D341Med (cell line): ENCODE measurements at regions not wholly inside any gene's neighbourhood (a gene's known extent, or its start where the extent isn't known, plus 50 kb on each side); places are given as distances from the start of the nearest gene placed in this dataset.
A peak's percentile ranks its signal among the peaks of the same experiment; 100 is the strongest.

Source experiments
- DNase-seq: peaks from one replicate; pipeline ENCODE4 v3.0.0; 2012; ENCODE audit warnings: low spot score

DNA sequence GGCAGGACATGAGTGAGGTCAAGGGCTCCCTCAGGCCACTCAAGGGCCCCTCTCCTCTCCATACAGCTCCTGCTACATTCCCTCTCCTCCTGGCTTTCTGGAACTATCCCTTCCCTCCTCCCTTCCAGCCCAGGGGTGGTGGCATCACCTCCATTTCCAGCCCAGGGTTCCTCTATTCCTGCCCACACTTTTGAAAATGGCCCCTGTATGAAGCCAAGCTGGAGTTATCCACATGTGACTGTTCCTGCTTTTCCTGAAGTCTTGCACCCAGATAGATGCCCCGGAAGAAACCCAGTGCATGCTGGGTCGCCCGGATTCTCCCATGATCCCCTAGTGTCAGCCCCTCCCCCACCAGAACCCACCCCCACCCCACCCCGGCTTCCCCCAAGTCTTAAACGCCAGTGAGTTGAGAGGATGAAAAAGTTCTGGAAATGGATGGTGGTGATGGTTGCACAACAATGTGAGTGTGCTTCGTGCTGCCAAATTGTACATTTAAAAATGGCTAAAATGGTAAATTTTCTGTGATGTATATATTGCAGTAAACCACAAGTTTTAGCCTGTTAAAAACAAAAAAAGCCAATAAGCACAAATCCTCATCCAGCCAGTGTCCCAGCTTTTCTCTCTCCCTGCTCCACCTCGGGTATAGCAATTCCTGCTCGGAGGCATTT is 136.9 kb downstream of the SCARB1 start:
- no peak for DNase-seq

DNA sequence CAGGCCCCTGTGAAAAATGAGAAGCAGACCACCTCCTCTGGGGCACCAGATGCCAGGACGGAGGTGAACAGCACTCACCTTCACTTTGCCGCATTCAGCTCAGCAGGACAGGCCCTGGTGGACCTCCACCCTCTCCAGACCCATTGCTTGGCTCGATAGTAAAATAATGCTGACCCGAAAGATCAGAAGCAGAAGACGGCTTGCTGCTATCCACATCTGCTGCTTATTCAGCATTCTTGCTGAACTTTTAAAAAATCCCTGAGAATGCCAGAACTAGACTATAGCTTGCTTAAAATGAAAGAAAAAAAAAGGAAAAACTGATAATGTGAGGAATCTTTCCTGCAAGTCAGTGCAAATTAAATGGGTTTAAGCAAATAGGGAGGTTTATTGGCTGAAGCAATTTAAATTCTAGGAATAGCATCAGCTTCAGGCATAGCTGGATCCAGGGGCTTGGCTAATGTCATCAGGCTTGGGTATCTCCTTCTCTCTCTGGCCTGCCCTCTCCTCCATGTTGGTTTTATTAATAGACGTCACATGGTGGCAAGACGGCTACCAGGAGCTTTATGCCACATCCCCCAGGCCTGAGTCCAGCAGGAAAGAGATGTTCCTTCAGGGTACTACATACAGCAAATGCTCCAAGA is 137.9 kb downstream of the SCARB1 start:
- DNase-seq = no peak

DNA sequence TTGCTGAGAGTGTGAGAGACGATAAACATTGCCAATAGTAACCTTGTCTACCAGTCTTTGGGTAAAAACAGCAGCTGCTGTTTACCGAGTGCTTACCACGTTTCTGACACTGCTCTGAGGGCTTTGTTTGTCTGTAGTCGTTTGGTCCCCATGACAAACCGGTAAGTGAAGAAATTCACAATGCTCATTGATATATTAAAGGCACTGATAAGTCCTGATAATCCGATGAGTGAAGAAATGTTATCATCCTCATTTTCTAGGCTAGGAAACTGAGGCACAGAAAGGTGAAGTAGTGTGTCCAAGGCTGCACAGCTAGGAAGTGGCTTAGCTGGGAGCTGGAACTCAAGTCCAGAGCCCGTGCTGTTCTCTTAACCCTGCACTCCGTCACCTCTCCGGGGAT is 138.6 kb downstream of the SCARB1 start:
- no peak for DNase-seq

DNA sequence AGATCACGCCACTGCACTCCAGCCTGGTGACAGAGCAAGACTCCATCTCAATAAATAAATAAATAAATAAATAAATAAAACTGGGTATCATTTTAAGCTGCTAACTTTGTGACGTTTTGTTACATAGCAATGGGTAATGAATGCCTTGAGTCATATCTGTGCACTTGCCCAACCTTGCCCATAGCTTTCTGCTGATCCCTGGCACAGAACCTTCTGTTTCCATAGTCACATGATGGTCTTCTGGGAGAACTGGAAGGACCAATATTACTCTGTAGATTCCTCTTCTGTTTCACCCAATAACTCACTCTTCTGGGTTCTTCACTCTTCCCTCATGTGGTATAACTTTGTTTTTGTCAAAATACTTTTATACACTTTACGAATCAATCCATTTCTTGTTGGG is 140.8 kb downstream of the SCARB1 start:
- DNase-seq = no peak

DNA sequence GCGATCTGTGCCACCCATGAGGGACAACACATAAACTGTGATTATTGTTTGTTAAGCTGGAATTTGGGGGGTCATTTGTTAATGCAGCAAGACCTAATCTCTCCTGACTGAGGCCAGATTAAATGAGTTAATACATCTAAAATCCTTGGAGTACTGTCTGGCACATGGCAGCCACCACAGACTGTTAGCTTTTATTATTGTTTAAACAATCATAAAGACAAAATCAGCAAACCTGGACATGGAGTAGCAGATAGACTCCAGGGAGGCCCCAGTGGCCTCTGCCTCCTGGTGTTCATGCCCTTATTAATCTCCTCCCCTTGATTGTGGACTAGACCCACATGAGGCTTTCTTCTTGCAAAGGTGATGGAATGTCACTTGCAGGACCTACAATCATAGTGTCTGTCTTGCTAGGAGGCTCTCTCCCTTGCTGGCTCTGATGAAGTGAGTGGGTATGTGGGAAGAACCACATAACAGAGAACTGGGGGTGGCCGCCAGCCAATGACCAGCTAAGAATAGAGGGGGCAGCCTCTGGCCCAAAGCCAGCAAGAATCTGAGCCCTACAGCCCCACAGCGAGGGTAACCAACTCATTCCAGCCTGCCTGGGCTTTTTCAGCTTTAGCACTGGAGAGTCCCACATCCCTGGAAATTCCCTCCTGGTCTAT is 142.0 kb downstream of the SCARB1 start:
- no peak for DNase-seq

DNA sequence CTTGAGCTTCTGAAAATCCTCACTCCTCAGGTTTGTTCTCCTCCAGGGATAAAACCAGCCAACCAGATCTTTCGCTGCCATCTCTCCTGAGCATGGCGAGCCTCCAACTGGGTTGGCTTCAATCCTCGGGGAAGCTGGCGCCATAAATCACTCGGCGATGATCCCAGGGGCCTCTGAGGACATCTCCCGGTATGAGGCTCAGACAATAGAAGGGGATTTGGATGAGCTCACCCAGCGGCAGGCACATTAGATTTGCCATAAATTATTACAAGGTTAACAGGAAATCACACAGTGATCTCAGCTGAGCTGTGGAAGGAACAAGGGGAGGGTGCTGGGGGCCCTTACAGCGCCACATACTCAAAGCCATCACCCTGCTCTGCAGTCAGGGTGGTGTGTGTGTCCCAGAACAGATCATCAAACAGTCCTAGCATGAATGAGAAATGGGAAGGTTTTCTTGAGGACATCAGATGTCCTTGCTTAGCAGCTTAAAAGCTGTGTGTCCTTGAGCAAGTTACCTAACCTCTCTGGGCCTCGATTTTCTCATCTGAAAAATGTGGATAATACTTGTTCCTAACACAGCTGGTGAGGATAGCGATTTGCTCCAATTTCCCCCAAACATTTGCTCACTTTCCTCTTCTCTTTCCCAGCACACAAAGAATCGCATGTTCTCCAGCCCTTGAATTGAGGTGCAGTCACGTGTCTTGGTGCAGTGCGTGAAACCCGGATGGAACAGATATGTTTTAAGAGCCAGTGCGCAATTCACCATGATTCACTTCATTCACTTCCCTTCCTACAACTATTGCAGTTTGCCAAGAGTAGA is 142.8 kb downstream of the SCARB1 start:
- peak; percentile 90 for DNase-seq

DNA sequence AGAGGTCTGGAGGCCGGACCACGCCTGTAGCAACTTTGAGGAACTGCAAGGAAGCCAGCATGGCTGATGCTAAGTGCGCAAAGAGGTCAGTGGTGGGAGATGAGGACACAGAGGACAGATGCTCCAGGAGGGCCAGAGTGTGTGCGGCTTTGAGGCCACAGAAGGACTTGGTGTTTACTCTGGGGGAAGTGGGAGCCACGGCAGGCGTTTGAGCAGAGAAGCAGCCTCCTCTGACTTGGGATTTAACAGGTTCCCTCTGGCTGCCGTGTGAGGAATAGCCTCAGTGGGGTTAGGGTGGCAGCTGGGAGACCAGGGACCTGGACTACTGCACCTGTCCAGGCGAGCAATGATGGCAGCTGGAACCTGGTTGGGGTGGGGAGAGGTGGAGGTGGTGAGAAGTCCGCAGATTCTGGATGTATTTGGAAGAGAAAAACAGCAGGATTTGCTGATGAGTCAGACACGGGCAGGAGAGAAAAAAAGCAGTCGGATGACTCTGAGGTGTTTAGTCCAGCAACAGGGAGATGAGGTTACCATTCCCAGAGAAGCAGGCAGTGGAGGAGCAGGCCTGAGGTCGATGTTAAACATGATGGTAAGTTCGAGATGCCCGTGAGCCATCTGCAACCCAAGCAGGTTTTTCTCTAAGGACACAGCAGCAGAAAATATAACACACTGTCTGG is 143.5 kb downstream of the SCARB1 start:
- DNase-seq = peak; percentile 70

DNA sequence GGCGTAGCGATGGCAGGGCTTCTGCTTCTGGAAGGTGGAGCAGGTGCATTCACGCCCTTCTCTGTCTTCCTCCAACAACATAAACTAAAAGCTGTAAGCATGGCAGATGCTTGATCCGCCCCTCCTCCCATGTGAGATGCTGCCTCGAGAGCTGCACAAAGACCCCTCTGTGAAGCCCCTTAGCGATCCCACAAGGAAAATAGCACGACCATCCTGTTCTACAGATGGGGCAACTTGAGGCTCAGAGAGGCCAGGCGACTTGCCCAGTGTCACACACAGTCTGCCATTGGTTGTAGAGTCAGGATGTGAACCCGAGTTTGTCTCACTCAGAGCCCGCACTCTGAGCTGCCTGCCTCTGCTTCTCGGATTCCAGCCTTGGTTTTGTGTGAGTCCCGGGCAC is 144.4 kb downstream of the SCARB1 start:
- no peak for DNase-seq

DNA sequence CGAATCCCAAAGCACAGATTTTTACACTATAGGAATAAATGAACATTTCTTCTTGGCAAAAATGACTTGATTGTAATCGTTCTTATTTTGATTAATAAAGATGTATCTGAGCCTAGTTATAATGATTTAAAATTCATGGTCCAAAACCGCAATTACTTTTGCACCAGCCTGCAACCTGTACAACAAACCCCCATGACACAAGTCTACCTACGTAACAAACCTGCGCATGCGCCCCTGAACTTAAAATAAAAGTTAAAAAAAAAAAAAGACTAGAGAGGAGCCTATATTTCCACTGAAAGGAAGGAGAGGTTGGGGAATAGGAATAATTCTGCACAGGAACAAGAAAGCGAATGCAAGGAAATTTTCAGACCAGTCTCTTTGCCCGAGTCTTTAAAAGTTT is 145.2 kb downstream of the SCARB1 start:
- DNase-seq = no peak

DNA sequence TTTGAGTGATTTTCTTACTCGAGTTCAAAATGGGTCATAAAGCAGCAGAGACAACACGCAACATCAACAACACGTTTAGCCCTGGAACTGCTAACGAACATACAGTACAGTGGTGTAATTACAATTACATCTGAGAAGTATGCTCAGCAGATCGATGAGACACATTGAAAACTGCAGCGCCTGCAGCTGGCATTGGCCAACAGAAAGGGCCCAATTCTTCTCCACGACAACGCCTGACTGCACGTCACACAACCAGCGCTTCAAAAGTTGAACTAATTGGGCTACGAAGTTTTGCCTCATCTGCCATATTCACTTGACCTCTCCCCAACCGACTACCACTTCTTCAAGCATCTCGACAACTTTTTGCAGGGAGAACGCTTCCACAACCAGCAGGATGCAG is 145.6 kb downstream of the SCARB1 start:
- DNase-seq = no peak

DNA sequence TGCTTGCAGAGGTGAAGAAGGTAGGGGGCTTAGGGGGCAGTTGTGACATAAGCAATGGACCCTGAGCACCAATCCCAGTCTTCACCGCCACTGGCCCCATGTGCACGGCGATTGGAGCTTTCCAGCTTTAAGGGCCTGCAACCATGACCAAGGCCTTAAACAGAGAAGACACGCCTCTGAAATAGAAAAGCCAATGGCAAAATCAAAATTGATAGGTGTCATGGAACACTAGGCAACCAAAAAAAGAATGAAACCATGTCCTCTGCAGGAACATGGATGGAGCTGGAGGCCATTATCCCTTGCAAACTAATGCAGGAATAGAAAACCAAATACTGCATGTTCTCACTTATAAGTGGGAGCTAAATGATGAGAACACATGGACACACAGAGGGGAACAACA is 146.3 kb downstream of the SCARB1 start:
- DNase-seq = no peak

DNA sequence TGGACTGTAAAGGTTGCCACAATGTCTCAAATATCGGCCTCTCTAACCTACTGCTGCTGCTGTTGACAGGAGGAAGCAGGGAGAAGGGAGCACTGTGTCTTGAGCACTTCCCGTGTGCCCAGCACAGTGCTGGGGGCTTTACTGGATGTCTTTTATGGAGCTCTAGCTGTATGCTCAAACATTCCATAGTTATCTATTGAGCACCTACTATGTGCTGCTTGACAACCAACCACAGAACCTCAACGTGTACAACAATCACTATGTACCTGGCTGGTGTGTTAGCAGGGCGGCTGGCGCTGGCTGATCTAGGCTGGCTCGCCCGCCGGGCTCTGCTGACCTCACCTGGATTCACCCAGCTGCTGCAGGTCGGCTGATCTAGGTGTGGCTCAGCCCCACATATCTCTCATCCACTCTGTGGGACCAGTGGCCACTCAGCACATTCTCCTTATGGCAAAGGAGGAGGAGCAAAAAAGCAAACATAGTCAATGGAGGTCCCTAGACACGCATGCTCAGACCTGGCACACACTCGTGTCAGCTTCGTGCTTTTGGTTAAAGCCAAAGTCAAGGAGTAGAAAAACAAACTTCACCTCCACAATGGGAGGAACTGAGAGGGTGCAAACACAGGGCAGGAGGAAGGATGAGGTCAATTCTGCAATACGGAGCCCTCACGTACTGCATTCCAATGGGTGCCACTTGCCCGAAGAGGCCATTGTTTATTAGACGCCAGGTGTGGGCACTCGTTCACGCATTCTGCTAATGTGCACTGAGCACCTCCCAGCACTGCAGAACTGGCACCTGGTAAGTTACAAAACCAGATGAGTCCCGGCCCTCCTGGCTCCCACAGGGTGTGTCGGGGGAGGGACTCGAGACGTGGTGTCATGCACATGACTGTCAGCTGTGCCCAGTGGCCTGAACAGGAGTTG is 147.2 kb downstream of the SCARB1 start:
- no peak for DNase-seq

DNA sequence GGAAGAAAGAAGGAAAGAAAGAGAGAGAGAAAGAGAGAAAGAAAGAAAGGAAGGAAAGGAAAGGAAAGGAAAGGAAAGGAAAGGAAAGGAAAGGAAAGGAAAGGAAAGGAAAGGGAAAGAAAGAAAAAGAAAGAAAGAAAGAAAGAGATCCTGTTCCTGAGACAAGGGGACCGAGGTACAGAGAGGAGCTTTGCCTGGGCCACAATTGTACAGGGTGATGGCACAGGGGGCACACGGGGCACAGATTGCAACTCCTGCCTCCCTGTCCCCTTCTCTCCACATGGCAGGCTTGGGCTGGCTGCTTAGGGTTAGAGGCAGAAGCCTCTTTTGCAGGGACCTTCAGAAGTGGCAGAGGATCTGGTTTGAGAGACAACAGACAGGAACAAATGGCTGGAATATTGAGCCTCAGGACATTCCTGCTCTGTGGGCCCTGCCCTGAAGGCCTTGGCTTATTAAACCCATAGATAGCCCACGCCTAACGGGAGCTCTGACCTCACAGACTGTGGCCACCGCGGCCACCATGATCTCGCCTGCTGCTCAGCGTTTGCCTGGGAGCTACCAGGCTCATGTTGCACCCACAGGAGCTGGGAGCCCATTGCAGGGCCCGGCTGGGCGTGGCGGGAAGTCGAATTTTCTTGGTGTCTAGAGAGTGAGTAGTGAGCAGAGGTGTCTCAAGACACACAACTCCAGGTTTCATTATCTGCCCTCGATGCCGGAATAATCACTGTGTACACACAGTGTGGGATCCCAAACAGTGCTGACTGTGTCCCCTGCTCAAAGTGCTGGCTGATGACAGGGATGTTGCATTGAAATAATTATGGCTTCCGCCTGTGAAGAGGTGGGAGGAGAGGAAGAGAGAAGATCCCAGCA is 147.9 kb upstream of the NCOR2 start:
- DNase-seq = no peak

DNA sequence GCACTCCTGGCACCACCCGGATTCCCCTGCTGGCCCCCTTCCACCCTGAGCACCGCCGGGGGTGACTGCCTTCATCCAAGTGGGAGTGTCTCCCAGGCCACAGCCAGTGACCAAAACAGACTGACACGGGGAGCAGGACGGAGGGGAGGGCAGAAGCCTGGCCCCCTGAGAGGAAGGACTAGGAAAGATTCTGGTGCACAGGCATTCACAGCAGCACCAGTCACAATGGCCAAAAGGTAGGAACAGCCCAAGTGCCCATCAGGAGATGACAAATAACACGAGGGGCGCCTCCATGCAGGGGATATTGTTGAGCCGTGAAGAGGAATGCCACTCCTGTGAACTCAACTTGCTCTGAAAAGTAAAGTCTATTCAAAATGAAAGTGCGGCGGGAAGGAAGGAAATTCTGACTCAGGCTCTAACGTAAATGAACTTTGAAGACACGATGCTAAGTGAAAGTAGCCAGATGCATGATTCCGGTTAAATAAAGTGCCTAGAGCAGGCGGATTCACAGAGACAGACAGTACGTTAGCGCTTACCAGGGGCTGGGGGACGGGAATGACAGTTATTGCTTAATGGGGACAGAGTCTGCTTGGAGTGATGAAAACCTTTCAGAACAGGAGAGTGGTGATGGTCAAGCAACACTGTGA is 146.1 kb upstream of the NCOR2 start:
- DNase-seq = no peak

DNA sequence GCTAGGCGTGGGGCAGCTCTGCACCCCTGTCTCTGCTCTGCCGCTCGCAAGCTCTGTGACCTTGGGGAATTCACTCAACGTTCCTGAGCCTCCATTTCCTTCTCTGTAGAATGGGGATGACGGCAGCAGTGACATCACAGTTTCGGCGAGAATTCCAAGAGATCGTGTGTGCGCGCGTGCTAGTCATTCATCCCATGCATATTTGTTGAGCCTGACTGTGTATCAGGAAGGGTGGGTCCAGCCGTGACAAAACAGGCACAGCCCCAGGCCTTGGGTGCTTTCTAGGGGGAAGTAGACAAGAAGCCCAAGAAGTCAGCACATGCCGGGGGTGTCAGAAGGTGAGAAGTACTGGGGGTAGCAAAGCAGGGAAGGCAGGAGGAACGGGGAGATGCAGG is 145.6 kb upstream of the NCOR2 start:
- DNase-seq = no peak

DNA sequence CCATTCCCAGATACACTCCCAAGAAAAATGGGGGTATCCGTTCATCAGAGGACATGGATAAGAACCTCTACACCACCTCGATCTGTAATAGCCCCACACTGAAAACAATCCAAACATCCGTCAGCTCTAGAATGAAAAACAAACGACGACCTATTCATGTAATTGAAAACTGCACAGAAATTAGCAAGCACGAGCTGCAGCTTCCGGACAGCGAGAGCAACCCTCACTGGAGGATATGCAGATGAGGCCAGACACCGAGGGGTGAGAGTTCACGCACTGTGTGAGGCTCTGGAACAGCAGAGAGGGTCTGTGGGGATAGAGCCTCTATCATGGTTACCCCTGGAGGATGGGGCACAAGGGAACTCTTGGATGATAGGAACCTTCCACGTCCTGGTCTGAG is 143.9 kb upstream of the NCOR2 start:
- DNase-seq = no peak

DNA sequence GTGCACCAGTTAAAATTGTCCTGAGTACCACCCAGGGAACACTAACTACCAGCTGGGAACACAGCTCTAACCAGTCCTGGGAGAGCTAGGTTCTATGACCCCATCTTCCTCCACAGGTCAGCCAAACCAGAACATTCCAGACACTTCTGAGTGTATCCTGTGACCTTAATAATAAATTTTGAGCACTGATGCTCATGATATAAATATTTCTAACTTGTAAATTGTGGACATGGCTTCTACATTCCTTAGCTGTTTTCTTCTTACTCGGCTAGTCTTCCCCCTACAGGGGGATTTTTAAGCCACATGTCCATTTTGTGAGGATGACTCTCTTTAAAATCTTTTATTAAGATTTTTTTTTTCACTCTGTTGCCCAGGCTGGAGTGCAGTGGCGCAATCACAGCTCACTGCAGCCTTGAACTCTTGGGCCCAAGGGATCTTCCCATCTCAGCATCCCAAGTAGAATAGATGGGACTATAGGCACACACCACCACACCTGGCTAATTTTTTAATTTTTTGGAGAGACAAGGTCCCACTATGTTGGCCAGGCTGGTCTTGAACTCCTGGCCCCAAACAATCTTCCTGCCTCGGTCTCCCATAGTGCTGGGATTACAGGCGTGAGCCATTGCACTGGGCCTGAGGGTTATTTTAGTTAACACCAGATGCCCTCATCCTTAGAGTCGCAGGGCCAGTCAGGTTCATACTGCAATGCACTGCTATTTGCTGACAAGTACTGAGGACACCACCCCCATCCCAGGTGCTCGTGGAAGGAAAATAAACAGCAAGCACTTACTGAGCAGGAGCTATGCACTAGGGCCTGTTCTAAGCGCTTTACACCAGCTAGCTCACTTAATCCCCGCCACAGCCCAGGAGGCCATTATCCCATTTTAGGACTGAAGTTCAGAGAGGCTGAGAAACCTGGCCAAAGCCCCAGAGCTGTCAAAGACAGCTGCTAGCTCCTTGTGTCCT is 142.6 kb upstream of the NCOR2 start:
- DNase-seq = no peak

DNA sequence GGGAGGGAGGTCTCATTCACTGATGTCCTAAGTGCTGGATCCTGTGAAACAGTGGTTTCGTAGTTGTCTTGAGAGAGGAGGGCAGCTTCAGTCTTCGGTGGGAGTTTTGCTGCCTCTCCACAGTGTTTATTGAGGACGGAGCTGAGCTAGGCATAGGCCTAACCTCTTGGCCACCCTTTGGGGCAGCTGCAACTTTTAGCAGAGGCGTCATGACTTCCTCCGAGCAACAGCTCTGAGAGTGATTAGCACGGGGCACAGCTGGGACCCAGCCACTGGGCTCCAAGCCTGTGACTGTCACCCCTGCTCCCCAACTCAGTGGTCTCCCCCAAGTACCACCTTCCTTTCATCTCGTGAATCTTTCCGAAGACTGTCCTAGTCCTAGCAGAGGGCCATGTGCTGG is 139.9 kb upstream of the NCOR2 start:
- no peak for DNase-seq
